HG03139 (cell line): ENCODE measurements at regions not wholly inside any gene's neighbourhood (a gene's known extent, or its start where the extent isn't known, plus 50 kb on each side); places are given as distances from the start of the nearest gene placed in this dataset.
"Not testable (repeated sequence)": the region's sequence is repeated elsewhere in the genome, so short reads cannot be mapped to it uniquely, and the experiment has no call there.

Source experiments
- ATAC-seq: cut with Tn5 transposase; IDR thresholded peaks from one replicate; pipeline ENCODE4 v1.9.1; 2021; ENCODE audit not compliant: unreplicated experiment

DNA sequence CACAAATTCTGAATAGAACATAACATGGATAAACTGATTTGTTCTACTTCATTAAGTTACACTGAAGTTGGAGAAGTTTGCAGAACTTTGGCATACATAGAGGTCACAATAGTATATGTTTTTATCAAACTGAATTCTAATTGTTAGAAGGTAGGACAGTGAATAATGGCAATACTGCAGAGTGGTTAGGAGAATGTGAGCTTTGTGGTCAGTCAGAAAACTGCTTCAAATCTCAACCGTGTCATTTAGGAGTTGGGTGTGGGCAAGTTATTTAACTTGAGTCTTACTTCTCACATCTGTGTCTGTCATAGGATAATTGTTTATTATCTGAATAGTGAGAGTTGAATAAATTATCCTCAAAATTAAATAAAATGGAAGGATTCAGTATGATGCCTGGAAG lies 374.6 kb upstream of the SYT1 start:
- ATAC-seq = no peak

DNA sequence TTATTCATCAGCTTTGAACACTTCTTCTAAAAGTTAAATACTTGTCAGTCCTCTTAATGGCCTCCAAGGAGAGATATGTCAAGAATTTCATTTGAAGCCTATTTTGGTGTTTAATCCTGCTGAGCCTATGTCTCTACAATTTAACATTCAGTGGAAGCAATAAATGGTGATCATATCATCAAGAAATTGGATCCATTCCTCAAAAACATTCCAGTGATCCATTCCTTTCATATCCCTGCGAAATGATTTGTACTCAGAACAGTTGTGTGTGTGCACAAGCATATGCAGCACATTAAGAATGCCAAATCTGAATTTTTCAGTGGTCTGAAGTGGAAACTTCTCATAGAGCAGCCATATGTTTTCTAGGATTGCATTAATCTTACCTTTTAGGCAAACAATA lies 373.7 kb upstream of the SYT1 start:
- no peak for ATAC-seq

DNA sequence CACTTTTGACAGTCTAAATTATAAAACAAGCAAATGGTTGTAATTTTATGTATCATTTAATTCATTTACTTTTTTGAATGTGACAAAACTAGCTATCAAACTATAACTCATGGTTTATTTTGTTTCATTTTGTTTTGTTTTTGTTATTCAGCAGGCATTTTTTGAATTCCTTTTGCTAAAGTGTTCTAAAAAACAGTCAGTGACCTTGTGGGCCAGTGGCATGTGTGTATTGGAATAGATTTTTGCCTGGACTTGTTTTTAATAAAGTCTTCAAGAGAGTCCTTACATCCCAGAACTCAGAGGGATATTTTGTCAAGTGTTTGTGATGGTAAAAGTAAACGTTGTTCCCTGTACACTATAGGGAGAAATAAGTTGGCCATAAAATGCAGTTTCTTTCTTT lies 369.7 kb upstream of the SYT1 start:
- no peak for ATAC-seq

DNA sequence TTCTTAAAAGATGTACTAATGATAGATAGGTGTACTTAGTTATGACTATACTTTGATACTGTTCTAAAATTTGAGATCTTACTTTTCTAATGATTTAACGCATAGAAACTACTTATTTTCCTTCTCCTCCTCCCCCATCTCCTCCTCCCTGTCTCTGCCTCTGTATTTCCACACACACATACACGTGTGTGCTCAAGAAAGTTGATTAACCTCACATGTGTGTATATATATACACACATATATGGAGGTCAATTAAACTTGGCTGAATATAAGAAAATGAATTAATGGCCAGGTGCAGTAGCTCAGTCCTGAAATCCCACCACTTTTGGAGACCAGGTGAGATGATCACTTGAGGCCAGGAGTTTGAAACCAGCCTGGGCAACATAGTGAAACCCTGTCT lies 362.7 kb upstream of the SYT1 start:
- no peak for ATAC-seq

DNA sequence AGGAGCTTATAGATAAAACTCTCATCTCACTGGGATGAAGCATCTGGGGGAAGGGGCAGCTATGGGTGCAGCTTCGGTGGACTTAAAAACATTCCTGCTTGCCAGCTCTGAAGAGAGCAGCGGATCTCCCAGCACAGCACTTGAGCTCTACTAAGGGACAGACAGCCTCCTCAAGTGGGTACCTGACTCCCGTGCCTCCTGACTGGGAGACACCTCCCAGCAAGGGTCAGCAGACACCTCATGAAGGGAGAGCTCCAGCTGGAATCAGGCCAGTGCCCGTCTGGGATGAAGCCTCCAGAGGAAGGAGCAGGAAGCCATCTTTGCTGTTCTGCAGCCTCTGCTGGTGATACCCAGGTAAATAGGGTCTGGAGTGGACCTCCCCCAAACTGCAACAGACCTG lies 345.2 kb upstream of the SYT1 start:
- no peak for ATAC-seq

DNA sequence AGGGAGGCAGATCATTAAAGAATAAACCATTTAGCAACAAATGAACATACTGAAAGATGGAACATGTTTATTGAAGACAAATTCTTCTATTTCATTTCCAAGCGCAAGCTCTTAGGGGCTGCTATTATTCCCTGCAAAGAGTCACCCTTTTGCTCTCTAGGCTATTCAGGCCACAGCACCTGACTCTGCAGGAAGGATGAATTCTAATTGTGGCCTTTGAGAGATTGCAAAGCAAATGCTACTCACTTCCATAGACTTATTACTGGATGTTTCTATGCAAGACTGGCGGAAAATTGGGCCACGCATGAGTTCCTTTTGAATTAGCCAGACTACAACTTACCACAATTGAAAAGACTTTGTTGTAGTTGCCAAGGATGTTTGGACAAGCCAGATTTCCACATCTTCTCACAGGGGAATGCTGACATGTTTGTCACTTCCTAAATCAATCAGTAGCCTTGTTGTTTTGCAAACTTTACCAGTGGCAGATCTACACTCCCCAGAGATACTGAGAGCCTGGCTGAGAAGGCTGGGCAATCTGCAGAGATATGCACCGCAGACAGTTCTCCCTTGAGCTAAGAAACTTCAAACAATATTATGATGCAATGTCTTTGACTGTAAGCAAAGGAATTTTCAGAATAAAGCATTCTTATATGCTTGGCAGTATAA lies 334.3 kb upstream of the SYT1 start:
- no peak for ATAC-seq

DNA sequence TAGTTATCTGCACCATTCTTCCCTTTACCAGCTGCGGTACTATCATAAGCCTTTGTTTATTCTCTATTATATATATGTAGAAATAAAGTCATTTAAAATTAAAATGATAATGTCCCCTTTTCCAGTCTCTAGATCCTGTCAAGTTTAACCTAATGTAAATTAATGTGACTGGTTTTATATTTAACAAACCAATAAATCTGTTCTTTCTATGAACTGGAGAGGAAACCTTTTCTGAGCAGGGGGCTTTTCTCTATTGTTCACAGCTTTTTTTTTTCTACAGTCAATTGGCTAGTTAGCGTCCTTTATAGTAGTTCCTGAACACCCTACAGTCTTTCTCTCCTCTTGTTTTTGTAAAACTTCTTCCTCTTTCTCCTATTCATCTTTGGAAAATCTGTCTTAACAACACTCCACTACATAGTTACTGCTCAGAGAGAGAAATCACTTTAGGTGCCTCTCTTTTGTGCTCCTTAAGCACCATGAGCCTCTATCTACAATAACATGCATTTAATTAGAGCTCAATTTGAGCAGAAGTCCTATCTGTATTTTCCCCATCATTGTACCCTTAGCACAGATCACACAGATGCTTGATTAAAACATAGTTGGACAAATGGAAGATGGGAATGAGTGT lies 332.6 kb upstream of the SYT1 start:
- no peak for ATAC-seq

DNA sequence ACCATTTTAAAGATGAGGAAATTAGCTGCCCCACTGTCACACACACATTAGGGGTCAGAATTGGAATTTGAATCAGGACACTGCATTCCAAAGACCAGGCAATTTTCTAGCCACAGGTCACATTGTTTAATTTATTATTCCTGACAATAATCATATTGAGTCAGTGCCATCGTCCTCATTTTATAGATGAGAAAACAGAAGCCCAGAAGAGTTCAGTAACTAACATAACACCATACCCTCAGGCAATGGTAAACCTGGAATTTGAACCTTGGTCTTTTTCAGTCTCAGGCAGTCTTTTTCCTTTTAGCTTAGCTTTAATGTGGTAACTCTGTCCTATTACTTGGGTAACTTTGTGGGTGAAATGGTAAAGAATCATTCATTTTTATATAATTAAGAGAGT lies 330.3 kb upstream of the SYT1 start:
- no peak for ATAC-seq

DNA sequence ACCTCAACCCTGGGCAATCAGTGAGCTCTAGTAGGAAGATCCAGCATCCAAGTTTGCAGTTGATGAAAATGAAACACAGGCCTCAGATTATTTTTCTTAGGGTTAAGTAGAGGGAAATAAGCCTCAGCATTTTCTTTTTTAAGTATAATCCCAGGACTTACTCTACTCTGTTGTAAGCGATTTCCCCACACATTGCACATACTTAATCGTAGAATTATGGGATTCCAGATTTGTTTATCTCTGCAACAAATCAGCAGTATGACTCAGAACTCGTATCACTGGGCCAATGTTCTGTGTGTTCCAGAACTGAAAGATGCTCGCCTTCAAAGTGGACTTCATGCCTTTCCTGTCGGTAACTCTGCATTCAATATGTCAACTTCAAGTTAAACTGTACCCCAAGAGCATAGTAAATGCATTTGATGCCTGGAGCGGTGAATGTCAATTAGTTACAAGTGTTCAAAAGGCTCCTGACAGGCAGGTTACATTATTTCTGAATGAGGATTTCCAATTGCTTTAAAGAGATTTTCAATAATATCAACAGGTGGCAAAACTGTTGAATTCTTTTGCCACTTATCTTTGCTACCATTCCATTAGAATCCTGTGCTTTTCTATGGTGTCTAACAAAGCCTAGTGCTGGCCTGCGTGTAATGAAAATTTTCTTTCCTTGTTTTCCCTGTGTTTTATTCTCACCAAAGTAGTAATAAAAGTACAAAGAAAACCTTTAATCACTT lies 323.8 kb upstream of the SYT1 start:
- ATAC-seq = no peak

DNA sequence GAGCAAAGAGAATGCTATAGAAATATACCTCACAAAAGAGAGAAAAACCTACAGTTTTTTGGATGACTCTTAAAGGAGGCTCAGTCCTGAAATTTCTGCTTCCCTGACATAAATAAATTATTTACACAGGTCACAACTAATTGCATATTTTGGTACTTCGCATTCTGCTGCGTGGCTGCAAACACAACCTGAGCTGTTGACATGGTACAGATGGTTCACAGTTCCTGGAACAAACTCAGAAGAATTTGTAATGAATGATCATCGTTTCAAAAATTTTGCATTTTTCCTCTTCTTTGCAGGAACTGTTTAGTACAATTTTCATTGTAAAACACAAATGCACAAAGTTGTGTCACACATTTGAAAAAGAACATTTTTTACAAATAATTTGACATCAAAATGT lies 313.7 kb upstream of the SYT1 start:
- ATAC-seq = no peak

DNA sequence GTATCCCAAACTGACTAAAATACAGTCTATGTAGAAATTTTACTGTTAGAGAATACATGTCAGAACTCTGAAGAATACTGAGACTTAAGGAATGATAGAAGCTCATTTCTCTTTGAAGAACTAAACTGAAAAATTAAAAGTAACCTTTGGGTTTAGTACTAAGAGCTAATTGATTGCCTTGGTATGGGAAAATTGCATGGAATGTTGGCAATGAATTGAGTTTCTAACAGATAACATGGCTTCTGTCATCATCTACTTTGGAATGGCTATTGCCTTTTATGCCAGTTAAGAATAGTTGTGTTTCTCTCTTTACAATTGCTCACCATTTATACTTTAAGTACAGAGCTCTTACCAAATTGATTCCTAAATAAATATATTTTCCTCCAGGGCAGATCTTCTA lies 308.8 kb upstream of the SYT1 start:
- no peak for ATAC-seq

DNA sequence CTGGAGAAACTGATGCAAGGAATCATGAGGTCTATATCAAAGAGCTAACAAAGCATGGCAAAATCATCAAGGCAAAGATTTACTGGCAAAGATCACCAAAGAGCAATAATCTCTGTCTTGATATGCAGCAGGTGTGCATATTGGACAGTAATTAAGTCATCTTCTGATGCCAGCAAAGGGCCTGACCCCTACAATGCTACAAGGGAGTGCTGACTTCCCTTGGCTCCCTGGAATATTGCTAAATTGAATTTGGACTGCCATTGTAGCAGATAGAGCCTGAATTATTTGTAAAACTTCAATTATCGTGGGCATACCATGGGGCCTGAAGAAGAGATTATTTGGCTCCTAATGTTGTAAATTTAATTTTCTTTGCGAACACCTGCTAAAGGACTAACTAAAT lies 307.9 kb upstream of the SYT1 start:
- no peak for ATAC-seq

DNA sequence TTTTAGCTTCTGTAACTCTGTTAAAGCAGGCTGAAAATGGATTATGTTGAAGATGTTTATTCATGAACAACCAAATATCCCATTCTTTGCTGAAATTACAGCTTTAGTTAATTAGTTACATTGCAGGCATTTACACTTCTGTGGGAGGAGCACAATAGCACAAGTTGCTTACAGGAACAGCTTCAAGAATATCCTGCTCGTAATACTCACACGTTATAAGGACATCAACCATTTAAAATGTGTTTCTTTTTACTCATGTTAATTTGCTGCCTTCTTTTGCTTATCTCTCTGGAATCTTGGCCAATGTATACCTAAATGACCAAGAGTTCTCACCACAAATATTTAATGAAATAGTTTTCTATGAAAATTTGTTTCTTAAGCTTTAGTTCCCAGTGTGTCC lies 305.2 kb upstream of the SYT1 start:
- no peak for ATAC-seq

DNA sequence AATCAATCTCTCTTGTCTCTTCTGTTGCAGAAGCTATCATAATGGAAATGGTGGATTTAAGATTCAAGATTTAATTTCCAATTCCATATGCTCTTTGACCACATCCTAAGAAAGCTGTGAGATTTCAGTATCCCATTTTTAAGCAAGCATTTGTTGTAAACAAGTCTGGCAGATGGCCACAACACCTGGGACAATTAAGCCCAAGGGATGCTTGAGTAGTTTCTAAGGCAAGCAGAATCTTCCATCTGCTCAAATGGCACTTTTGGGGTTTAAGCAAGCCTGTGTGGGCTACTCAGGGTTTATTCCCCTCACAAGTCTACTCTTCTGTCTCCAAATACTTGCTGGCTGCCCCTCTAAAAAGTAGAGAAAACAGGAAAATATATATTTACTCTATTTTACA lies 304.7 kb upstream of the SYT1 start:
- ATAC-seq = no peak

DNA sequence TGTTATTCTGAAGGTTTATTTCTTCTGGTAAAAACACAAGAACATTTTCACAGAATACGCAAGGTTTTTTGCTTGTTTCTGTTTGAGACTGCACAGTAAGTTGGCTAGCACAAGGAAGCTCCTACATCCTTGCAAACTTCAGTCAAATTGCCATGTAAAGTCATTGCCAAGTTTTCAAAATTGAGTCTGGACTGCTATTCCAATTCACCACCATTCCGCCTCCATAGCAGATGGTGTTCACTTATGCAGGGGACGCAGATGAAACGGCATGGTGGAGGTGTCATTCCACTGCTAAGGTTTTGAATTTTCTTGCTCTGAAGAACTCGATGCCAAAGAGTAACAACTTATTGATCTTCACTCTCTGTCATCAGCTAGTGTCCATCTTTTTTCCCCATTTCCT lies 303.9 kb upstream of the SYT1 start:
- ATAC-seq = no peak

DNA sequence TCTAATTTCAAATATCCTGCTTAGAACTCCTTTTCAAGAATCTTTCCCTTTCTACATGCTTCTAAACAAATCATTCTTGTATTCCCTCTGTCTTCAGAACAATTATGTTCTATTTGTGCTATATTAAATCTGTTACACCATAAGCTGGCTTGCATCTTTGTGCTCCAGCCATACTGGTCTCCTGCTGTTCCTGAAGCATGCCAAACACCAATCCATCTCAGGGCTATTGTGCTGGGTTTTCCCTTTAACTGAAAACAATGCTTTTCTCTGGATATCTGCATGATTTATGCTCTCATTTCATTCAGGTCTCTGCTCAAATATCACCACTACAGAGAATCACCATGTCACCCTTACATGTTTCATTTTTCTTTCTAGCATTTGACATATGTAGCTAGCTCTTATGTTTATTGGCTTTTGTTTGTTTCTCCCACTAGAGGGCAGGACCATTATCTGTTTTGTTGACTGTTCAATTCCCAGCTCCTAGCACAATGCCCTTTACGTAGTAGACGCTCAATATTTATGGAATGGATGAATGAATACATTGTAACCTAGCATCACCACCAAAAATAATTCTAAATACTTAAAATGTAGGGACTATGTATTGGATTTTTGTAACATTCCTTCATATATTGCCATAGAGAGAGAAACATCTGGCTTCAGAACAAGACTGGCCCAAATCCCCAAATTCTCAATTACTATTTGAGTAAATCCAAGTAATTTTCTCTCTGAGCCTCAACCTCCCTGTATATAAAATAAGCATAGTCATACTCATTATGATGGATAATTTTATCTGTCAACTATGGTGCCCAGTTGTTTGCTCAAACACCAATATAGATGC lies 302.0 kb upstream of the SYT1 start:
- ATAC-seq = no peak

DNA sequence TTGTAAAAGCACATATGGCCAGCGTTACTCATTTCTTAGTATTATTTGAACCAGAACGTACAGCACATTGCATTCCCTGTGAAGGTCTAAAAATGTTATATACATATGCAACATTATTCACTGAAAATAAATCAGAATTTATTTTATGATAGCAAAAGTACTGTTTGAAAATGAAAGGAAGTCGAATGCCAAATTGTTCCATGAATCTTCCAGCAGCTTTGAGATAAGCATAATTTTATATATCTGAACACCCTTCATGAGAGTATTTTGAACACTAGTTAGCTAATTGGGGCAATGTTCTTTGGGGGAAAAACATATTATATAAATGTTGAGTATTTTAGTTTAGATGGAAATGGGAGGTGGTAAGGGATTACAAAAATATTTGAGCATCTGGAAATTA lies 300.7 kb upstream of the SYT1 start:
- ATAC-seq = no peak

DNA sequence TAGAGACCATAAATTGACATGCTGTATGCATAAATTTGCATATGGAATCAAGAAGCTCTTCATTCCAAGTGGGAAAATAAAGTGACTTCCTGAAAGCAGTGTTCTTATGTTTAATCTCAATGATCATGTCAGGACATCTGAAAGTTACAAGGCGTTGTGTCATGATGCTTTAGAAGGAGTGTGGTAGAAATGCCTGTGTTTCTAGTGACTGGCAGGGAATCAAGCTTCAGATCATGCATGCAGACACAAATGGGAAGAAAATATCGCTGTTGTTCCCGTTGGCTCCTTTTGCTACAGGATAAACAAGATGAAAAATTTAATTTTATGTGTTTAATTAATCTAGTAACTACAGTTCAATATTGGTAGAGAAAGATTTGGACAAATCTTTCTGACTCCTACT lies 298.1 kb upstream of the SYT1 start:
- ATAC-seq = no peak

DNA sequence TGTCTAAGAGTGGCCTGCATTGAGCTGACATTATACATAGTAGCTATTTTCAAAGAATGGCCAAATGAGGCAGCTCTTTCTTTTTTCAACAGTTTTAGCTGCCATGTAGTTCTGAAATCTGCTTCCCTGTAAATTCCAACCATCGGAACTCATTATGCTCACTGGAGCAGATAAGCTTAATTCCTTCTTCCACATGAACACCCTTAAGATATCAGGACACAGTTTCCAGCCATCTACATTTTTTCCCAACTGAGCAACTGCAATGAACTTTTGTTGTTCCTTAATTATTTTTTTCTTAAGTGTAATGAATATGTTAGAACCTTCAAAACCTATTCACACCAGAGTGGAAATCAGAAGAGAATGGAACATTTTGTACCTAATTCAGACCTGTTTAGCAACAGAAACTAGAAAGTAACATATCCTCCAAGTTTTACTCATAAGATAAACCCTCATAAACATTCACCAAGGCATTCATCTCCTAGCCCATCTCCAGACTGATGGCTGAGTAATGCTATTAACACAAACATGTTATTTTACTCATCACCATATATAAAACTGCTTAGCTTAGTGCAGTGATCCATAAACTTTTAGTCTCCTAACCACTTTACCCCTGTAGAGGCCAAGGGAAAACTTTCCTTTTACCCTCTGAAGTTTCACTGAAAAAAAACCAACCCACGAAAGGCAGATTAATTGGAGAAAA lies 296.1 kb upstream of the SYT1 start:
- ATAC-seq = no peak

DNA sequence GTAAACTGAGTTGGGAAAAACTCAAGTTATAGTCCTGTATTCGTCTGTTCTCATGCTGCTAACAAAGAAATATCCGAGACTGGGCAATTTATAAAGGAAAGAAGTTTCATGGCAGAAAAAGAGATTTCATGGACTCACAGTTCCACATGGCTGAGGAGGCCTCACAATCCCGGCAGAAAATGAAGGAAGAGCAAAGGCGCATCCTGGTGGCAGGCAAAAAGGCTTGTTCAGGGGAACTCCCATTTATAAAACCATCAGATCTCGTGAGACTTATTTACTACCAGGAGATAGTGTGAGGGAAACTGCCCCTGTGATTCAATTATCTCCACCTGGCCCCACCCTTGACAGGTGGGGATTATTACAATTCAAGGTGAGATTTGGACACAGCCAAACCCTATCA lies 292.6 kb upstream of the SYT1 start:
- no peak for ATAC-seq

DNA sequence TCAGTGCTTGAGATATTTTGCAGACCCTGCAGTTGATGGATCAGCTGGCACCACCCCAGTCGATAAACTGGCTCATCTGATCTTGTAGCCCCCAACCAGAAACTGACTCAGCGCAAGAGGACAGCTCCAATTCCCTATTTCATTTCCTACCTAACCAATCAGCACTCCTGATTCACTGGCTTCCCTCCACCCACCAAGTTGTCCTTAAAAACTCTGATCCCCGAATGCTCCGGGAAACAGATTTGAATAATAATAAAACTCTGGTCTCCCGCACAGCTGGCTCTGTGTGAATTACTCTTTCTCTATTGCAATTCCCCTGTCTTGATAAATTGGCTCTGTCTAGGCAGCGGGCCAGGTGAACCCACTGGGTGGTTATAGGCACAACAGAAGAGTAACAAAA lies 289.4 kb upstream of the SYT1 start:
- not testable (repeated sequence) for ATAC-seq
